Smooth muscle cell (in vitro differentiated cells): ENCODE measurements at regions not wholly inside any gene's neighbourhood (a gene's known extent, or its start where the extent isn't known, plus 50 kb on each side); places are given as distances from the start of the nearest gene placed in this dataset.

Experiments
- DNase-seq: peaks from one replicate; lab custom pipeline; 2025; ENCODE audit not compliant: unreplicated experiment; lab: John Stamatoyannopoulos, UW
- H2AFZ ChIP-seq: fragments of 200-600 bp; sonication (generic); 2 replicates; pipeline ENCODE4 v1.6.0; 2016; ENCODE audit warnings: antibody characterized with exemption, low read depth, mild to moderate bottlenecking
- H3F3A ChIP-seq: fragments of 200-600 bp; sonication (generic); 2 replicates; pipeline ENCODE4 v1.6.0; 2017; ENCODE audit warnings: antibody characterized with exemption, low read depth
- H3K27ac ChIP-seq: fragments of 200-600 bp; sonication (generic); 2 replicates; pipeline ENCODE4 v1.5.1; 2016; ENCODE audit warnings: low read depth, mild to moderate bottlenecking
- H3K27me3 ChIP-seq: fragments of 200-600 bp; sonication (generic); 2 replicates; pipeline ENCODE4 v1.6.1; 2016; ENCODE audit warnings: low read depth, mild to moderate bottlenecking
- H3K36me3 ChIP-seq: fragments of 200-600 bp; sonication (generic); 2 replicates; pipeline ENCODE4 v1.5.1; 2016; ENCODE audit warnings: low read depth
- H3K4me1 ChIP-seq: fragments of 200-600 bp; sonication (generic); 2 replicates; pipeline ENCODE4 v1.5.1; 2016; ENCODE audit warnings: low read depth
- H3K4me2 ChIP-seq: fragments of 200-600 bp; sonication (generic); 2 replicates; pipeline ENCODE4 v1.6.0; 2016; ENCODE audit warnings: mild to moderate bottlenecking
- H3K4me3 ChIP-seq: fragments of 200-600 bp; sonication (generic); 2 replicates; pipeline ENCODE4 v1.5.1; 2016; ENCODE audit warnings: mild to moderate bottlenecking
- H3K79me2 ChIP-seq: fragments of 200-600 bp; sonication (generic); 2 replicates; pipeline ENCODE4 v1.6.0; 2016; ENCODE audit warnings: low read depth, mild to moderate bottlenecking
- H3K9ac ChIP-seq: fragments of 200-600 bp; sonication (generic); 2 replicates; pipeline ENCODE4 v1.6.0; 2016; ENCODE audit warnings: low read depth
- H3K9me3 ChIP-seq: fragments of 200-600 bp; sonication (generic); replicated peaks from 2 replicates; pipeline ENCODE4 v1.5.1; 2016; ENCODE audit warnings: low read depth
- H4K20me1 ChIP-seq: fragments of 200-600 bp; sonication (generic); 2 replicates; pipeline ENCODE4 v1.6.0; 2016; ENCODE audit warnings: low read depth
- WGBS: methylation state at CpG from one replicate; pipeline ENCODE4 v1.1.7; 2016; ENCODE audit warnings: low lambda C conversion rate; 5-methylcytosine and 5-hydroxymethylcytosine counted together
- TF ChIP-seq, protein P1 (sequence below): fragments of 200-600 bp; sonication (generic); IDR thresholded peaks from 2 replicates; pipeline ENCODE4 v1.5.1; 2017; ENCODE audit warnings: borderline replicate concordance, mild to moderate bottlenecking, antibody characterized with exemption; ENCODE audit not compliant: insufficient read depth, poor library complexity, severe bottlenecking

DNA sequence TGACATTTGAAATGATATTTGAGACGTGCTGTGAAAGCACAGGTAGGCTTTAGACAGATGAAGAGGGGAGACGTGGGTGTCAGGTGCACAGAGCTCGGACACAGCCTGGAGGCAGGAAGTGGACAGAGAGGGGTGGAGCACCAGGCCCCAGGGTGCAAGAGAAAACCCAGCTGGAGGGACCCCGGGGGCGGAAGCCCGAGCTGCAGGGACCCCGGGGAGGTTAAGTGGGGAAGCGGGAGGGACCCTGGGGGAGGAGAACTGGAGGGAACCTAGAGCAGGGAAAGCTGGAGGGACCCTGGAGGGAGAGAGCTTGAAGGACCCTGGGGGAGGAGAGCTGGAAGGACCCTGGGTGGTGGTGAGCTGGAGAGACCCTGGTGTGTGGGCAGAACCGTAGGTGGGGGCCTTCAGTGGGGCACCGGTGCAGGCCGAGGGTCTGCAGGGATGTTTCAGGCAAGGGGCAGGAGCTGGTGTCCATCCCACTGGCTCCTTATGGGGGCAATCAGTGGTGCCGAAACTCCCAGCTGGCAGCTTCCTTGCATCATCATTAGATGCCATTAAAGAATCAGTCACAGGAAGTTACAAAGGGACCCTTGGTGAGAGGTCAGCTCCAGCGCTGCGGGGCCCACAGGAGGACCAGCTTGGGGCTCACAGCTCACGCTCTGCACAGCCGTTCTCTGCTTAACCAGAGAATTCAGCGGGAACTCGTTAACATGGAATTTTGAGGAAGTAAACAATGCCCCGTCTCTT is 246.6 kb downstream of the EIPR1 start:
- no peaks in the 10 kb centered on the region for H3K79me2 ChIP-seq
- H3F3A ChIP-seq: no peaks in the 10 kb centered on the region
- WGBS: 76% methylated on average over 18 of the region's 19 CpGs
- H3K4me3 ChIP-seq: no peak overlapping the region
- no peak overlapping the region for H2AFZ ChIP-seq
- TF ChIP-seq, protein P1, sequence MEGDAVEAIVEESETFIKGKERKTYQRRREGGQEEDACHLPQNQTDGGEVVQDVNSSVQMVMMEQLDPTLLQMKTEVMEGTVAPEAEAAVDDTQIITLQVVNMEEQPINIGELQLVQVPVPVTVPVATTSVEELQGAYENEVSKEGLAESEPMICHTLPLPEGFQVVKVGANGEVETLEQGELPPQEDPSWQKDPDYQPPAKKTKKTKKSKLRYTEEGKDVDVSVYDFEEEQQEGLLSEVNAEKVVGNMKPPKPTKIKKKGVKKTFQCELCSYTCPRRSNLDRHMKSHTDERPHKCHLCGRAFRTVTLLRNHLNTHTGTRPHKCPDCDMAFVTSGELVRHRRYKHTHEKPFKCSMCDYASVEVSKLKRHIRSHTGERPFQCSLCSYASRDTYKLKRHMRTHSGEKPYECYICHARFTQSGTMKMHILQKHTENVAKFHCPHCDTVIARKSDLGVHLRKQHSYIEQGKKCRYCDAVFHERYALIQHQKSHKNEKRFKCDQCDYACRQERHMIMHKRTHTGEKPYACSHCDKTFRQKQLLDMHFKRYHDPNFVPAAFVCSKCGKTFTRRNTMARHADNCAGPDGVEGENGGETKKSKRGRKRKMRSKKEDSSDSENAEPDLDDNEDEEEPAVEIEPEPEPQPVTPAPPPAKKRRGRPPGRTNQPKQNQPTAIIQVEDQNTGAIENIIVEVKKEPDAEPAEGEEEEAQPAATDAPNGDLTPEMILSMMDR: no peak
- no peak overlapping the region for H3K4me2 ChIP-seq
- DNase-seq: no peak
- no peaks in the 10 kb centered on the region for H4K20me1 ChIP-seq
- no peak overlapping the region for H3K27ac ChIP-seq
- no peaks in the 10 kb centered on the region for H3K36me3 ChIP-seq
- H3K4me1 ChIP-seq: peaks cover 2% of the 10 kb centered on the region
- H3K27me3 ChIP-seq: no peaks in the 10 kb centered on the region
- H3K9me3 ChIP-seq: no peaks in the 10 kb centered on the region
- H3K9ac ChIP-seq: no peak overlapping the region

DNA sequence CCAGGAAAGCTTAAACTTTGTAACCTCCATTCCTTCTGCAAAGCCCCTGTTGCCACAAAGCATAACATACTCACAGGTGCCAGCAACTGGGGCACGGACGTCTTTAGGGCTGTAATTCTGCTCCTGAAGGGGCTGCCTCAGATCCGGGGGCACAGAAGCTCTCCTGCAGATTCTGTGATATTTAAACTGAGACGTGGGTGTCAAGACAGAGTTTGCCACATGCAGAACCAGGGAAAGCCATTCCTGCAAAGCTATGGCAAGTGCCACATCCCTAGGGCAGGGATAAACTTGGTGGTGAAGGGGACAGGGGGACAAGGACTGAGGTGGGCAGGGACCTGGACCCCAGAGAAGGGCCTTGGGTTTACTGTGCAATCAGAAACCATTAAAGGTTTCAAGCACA is 247.2 kb downstream of the EIPR1 start:
- no peaks in the 10 kb centered on the region for H3K9me3 ChIP-seq
- H3K4me1 ChIP-seq: peaks cover 5% of the 10 kb centered on the region
- H3K4me2 ChIP-seq: no peak overlapping the region
- no peak overlapping the region for H2AFZ ChIP-seq
- no peaks in the 10 kb centered on the region for H3K27me3 ChIP-seq
- H3K36me3 ChIP-seq: no peaks in the 10 kb centered on the region
- WGBS: 95% methylated on average over 4 of the region's 4 CpGs
- no peak overlapping the region for H3K4me3 ChIP-seq
- no peak for DNase-seq
- no peaks in the 10 kb centered on the region for H3K79me2 ChIP-seq
- TF ChIP-seq, protein P1: no peak
- no peak overlapping the region for H3K27ac ChIP-seq
- H4K20me1 ChIP-seq: no peaks in the 10 kb centered on the region
- H3K9ac ChIP-seq: no peak overlapping the region
- peaks cover 4% of the 10 kb centered on the region for H3F3A ChIP-seq

DNA sequence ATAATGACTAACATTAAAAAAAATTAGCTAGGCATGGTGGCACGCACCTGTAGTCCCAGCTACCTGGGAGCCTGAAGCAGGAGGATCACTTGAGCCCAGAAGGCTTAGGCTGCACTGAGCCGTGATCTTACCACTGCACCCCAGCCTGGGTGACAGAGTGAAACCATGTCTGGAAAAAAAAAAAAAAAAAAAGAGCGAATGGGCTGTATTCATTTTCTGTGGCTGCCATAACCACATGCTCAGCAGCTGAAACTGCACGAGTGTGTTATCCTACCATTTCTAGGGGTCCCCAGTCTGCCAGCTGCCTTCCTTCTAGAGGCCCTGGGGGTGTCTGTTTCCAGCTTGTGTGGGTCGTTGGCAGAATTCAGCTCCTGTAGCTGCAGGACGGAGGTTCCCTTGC is 247.8 kb downstream of the EIPR1 start:
- Histone ChIP-seq H3K4me2 (no peak overlapping the region), H3K27me3 (no peaks in the 10 kb centered on the region), H3K4me3 (no peak overlapping the region), H3K36me3 (no peaks in the 10 kb centered on the region), H3K9me3 (no peaks in the 10 kb centered on the region), H3K4me1 (peaks cover 5% of the 10 kb centered on the region), H4K20me1 (no peaks in the 10 kb centered on the region), H3K9ac (no peak overlapping the region), H3K79me2 (no peaks in the 10 kb centered on the region), H3K27ac (no peak overlapping the region), H2AFZ (no peak overlapping the region), H3F3A (peaks cover 4% of the 10 kb centered on the region)
- TF ChIP-seq, protein P1: no peak
- 91% methylated on average over 6 of the region's 6 CpGs for WGBS
- DNase-seq: no peak

DNA sequence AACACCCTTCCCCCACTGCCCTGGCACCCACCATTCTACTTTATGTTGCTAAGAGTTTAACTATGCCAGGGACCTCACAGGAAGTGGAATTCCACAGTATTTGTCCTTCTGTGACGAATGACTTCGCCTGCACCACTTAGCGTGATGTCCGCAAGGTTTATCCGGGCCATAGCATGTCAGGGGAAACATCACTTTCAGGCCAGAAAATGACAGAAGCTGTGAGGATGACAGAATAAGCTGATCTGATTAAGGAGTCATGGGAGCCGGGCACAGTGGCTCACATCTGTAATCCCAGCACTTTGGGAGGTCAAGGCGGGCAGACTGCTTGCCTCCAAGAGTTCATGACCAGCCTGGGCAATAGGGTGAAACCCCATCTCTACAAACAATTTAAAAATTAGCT is 248.8 kb downstream of the EIPR1 start:
- Histone ChIP-seq H3K36me3 (no peaks in the 10 kb centered on the region), H3F3A (peaks cover 4% of the 10 kb centered on the region), H3K9me3 (no peaks in the 10 kb centered on the region), H3K27me3 (no peaks in the 10 kb centered on the region), H3K4me3 (no peak overlapping the region), H4K20me1 (no peaks in the 10 kb centered on the region), H2AFZ (no peak overlapping the region), H3K4me2 (no peak overlapping the region), H3K9ac (no peak overlapping the region), H3K27ac (no peak overlapping the region), H3K79me2 (no peaks in the 10 kb centered on the region), H3K4me1 (peaks cover 5% of the 10 kb centered on the region)
- no peak for DNase-seq
- TF ChIP-seq, protein P1: no peak
- WGBS: 87% methylated on average over 7 of the region's 7 CpGs
